ENCODE measurements at regions not wholly inside any gene's neighbourhood (a gene's known extent, or its start where the extent isn't known, plus 50 kb on each side); places are given as distances from the start of the nearest gene placed in this dataset.
"Not testable (repeated sequence)": the region's sequence is repeated elsewhere in the genome, so short reads cannot be mapped to it uniquely, and the experiment has no call there.

GRCh38 chr5:93224624-93225023 lies 356.4 kb downstream of the NR2F1-AS1 start:
- no peak for DNase-seq (ENCODE audit: low spot score)

- DNase-seq (ENCODE audit: low spot score), result no peak
Measured at GRCh38 chr5:93221773-93222172, 359.2 kb downstream of the NR2F1-AS1 start.

- DNase-seq (ENCODE audit: low spot score), result no peak
Measured at GRCh38 chr5:93220431-93220830, 360.6 kb downstream of the NR2F1-AS1 start.

- DNase-seq (ENCODE audit: low spot score), result no peak
Measured at GRCh38 chr5:93219641-93220145, 361.3 kb downstream of the NR2F1-AS1 start.

GRCh38 chr5:93213111-93213794 lies 367.8 kb downstream of the NR2F1-AS1 start:
- not testable (repeated sequence) for DNase-seq (ENCODE audit: low spot score)

- no peak for DNase-seq (ENCODE audit: low spot score)
Measured at GRCh38 chr5:93209476-93209875, 371.5 kb downstream of the NR2F1-AS1 start.

- no peak for DNase-seq (ENCODE audit: low spot score)
Measured at GRCh38 chr5:93208141-93208751, 372.8 kb downstream of the NR2F1-AS1 start.

GRCh38 chr5:93206203-93206602 lies 374.8 kb downstream of the NR2F1-AS1 start:
- DNase-seq (ENCODE audit: low spot score), result no peak

- no peak for DNase-seq (ENCODE audit: low spot score)
Measured at GRCh38 chr5:93201061-93201460, 380.0 kb downstream of the NR2F1-AS1 start.

GRCh38 chr5:93196986-93197385 lies 384.0 kb downstream of the NR2F1-AS1 start:
- DNase-seq (ENCODE audit: low spot score), result no peak

- DNase-seq (ENCODE audit: low spot score), result peak; percentile 9
Measured at GRCh38 chr5:93193431-93194347, 387.3 kb downstream of the NR2F1-AS1 start.

GRCh38 chr5:93192683-93193082 lies 388.3 kb downstream of the NR2F1-AS1 start:
- peak; percentile 39 for DNase-seq (ENCODE audit: low spot score)

GRCh38 chr5:93192087-93192486 lies 388.9 kb downstream of the NR2F1-AS1 start:
- peak; percentile 60 for DNase-seq (ENCODE audit: low spot score)

GRCh38 chr5:93191035-93191817 lies 389.8 kb downstream of the NR2F1-AS1 start:
- no peak for DNase-seq (ENCODE audit: low spot score)

GRCh38 chr5:93189707-93190120 lies 391.3 kb downstream of the NR2F1-AS1 start:
- DNase-seq (ENCODE audit: low spot score), result peak; percentile 54

- no peak for DNase-seq (ENCODE audit: low spot score)
Measured at GRCh38 chr5:93188876-93189485, 392.0 kb downstream of the NR2F1-AS1 start.

GRCh38 chr5:93186076-93186682 lies 394.8 kb downstream of the NR2F1-AS1 start:
- DNase-seq (ENCODE audit: low spot score), result peak; percentile 18

- DNase-seq (ENCODE audit: low spot score), result no peak
Measured at GRCh38 chr5:93184041-93184440, 397.0 kb downstream of the NR2F1-AS1 start.

GRCh38 chr5:93179466-93179865 lies 401.6 kb downstream of the NR2F1-AS1 start:
- no peak for DNase-seq (ENCODE audit: low spot score)

- no peak for DNase-seq (ENCODE audit: low spot score)
Measured at GRCh38 chr5:93174930-93175329, 406.1 kb downstream of the NR2F1-AS1 start.
